ENCODE measurements at regions not wholly inside any gene's neighbourhood (a gene's known extent, or its start where the extent isn't known, plus 50 kb on each side); places are given as distances from the start of the nearest gene placed in this dataset.

DNA sequence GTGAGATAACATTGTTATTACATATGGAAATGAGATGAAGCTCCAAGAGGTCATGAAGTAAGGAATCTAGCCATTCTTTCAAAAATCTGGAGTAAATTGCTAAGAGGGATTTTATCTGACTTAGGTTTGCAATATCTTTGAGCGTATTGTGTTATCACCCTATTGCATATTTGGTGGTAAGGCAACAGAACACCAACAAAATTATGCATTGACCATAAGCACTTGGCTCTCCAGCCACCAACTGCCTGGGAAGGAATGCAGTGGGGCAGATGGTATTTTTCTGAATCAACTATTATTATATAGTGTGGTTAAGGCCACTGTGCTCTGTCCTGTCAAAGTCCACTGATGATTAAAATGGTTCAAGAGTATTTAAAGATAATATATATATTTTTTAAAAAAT, 287.9 kb upstream of the SEMA6D start:
- no peak for FAIRE-seq

DNA sequence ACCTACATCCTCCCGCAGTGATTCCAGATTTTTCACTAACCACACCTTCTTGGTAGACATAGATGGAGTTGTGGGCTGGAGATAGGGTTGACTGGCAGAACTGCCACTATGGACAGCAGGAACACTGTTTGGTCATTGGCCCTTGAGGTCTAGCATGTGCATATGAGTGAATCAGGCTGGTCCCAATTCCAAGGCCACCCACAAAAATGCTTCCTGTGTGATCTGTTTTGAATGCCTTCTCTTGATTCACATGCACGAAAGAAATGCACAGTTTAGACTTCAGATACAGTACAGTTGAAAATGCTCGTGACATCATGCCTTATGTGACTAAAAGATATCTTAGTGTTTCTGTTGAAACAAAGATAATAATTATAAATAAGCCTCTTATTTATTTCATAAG, 285.8 kb upstream of the SEMA6D start:
- 2% methylated on average over 3 of the region's 3 CpGs for WGBS (ENCODE audit: missing lambda C conversion rate)
- TF ChIP-seq GATA3 (IDR thresholded peaks at IDR 0.05; ENCODE audit: borderline replicate concordance): no peak
- no peak for TF ChIP-seq HES2 (IDR thresholded peaks at IDR 0.05)
- TF ChIP-seq ESRRA (IDR thresholded peaks at IDR 0.05; ENCODE audit: borderline replicate concordance, low read length): no peak
- no peak for TF ChIP-seq CTCF (IDR thresholded peaks at IDR 0.05)
- TF ChIP-seq RFX5 (IDR thresholded peaks at IDR 0.05): no peak
- TF ChIP-seq, protein P1, sequence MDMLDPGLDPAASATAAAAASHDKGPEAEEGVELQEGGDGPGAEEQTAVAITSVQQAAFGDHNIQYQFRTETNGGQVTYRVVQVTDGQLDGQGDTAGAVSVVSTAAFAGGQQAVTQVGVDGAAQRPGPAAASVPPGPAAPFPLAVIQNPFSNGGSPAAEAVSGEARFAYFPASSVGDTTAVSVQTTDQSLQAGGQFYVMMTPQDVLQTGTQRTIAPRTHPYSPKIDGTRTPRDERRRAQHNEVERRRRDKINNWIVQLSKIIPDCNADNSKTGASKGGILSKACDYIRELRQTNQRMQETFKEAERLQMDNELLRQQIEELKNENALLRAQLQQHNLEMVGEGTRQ (IDR thresholded peaks at IDR 0.05): no peak
- TF ChIP-seq ATOH8 (CRISPR knock-in tag; IDR thresholded peaks at IDR 0.05; ENCODE audit: low read depth): no peak
- TF ChIP-seq PHF8 (IDR thresholded peaks at IDR 0.05; ENCODE audit: borderline replicate concordance, low read depth): no peak
- no peak for TF ChIP-seq MAFK (IDR thresholded peaks at IDR 0.05; ENCODE audit: partially characterized antibody)
- no peak for TF ChIP-seq KDM1A (IDR thresholded peaks at IDR 0.05; ENCODE audit: low read depth)
- no peak for FAIRE-seq
- no peak for ATAC-seq
- CTCF ChIA-PET: no interaction called here
- H3K9me3 ChIP-seq: no peaks in the 10 kb centered on the region
- DNase-seq (ENCODE audit: low read depth in 1 of 2, low spot score in 1 of 2): no peak
- POLR2A ChIA-PET: no interaction called here
- H3K4me1 ChIP-seq: no peaks in the 10 kb centered on the region
- H3K27ac ChIP-seq: no peak overlapping the region
- H3K4me2 ChIP-seq: no peak overlapping the region
- no peak overlapping the region for H3K4me3 ChIP-seq

More for the DNA sequence above, 287.9 kb upstream of the SEMA6D start:
- ATAC-seq (no peak), DNase-seq (ENCODE audit: low read depth in 1 of 2, low spot score in 1 of 2) (no peak)
- Histone ChIP-seq H3K27ac (no peak overlapping the region), H3K4me3 (no peak overlapping the region), H3K4me2 (no peak overlapping the region), H3K9me3 (no peaks in the 10 kb centered on the region), H3K4me1 (no peaks in the 10 kb centered on the region)
- WGBS (ENCODE audit: missing lambda C conversion rate): 5% methylated on average over 1 of the region's 1 CpG
- no peak for TF ChIP-seq FOSL2 (IDR thresholded peaks at IDR 0.05)
- no peak for TF ChIP-seq FOSL2 (CRISPR knock-in tag; IDR thresholded peaks at IDR 0.05)
- no peak for TF ChIP-seq ZC3H11A (IDR thresholded peaks at IDR 0.05)
- no peak for TF ChIP-seq RFX5 (IDR thresholded peaks at IDR 0.05)
- no peak for TF ChIP-seq POLR2A (IDR thresholded peaks at IDR 0.05; ENCODE audit: low read length)
- no peak for TF ChIP-seq ZNF302 (CRISPR knock-in tag; IDR thresholded peaks at IDR 0.05)
- ChIA-PET CTCF (no interaction called here), POLR2A (no interaction called here)

- ChIA-PET POLR2A (no interaction called here), CTCF (no interaction called here)
- Histone ChIP-seq H3K4me1 (no peaks in the 10 kb centered on the region), H3K27ac (no peak overlapping the region), H3K4me2 (no peak overlapping the region), H3K9me3 (no peaks in the 10 kb centered on the region), H3K4me3 (no peak overlapping the region)
- DNase-seq (ENCODE audit: low read depth in 1 of 2, low spot score in 1 of 2) (no peak), ATAC-seq (no peak), FAIRE-seq (no peak)
- TF ChIP-seq HOXA7 (CRISPR knock-in tag; IDR thresholded peaks at IDR 0.05) (no peak), SREBF2 (IDR thresholded peaks at IDR 0.05) (no peak), HEYL (CRISPR knock-in tag; IDR thresholded peaks at IDR 0.05) (no peak), NPAS2 (CRISPR knock-in tag; IDR thresholded peaks at IDR 0.05; ENCODE audit: borderline replicate concordance) (no peak), CTCF (IDR thresholded peaks at IDR 0.05) (no peak), PHF8 (IDR thresholded peaks at IDR 0.05; ENCODE audit: borderline replicate concordance, low read depth) (no peak), RAD21 (conservative IDR thresholded peaks at IDR 0.05 in 1 of 2, IDR thresholded peaks at IDR 0.05 in 1 of 2) (no peak), NR3C1 (IDR thresholded peaks at IDR 0.05) (no peak), FOSB (CRISPR knock-in tag; IDR thresholded peaks at IDR 0.05) (no peak), ATOH8 (CRISPR knock-in tag; IDR thresholded peaks at IDR 0.05; ENCODE audit: low read depth) (no peak), EP300 (IDR thresholded peaks at IDR 0.05) (no peak), JUNB (IDR thresholded peaks at IDR 0.05) (no peak), HOXB5 (CRISPR knock-in tag; IDR thresholded peaks at IDR 0.05) (no peak), HDAC2 (IDR thresholded peaks at IDR 0.05) (no peak), HOXB13 (CRISPR knock-in tag; IDR thresholded peaks at IDR 0.05; ENCODE audit: low read depth) (no peak), RNF2 (IDR thresholded peaks at IDR 0.05; ENCODE audit: borderline replicate concordance, low read depth) (no peak), ZSCAN20 (CRISPR knock-in tag; IDR thresholded peaks at IDR 0.05) (no peak)
- TF ChIP-seq, protein P2, sequence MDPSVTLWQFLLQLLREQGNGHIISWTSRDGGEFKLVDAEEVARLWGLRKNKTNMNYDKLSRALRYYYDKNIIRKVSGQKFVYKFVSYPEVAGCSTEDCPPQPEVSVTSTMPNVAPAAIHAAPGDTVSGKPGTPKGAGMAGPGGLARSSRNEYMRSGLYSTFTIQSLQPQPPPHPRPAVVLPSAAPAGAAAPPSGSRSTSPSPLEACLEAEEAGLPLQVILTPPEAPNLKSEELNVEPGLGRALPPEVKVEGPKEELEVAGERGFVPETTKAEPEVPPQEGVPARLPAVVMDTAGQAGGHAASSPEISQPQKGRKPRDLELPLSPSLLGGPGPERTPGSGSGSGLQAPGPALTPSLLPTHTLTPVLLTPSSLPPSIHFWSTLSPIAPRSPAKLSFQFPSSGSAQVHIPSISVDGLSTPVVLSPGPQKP (IDR thresholded peaks at IDR 0.05; ENCODE audit: low read depth, low read length): no peak
Observed at GRCh38 chr15:47432826-47433225, 284.5 kb upstream of the SEMA6D start.

Measured in A549 (cell line).